IMR-90 (cell line): ENCODE measurements at regions not wholly inside any gene's neighbourhood (a gene's known extent, or its start where the extent isn't known, plus 50 kb on each side); places are given as distances from the start of the nearest gene placed in this dataset.

Source experiments
- ATAC-seq: fragments of 200-7000 bp; cut with Tn5 transposase; 2 replicates; pipeline ENCODE4 v1.9.1; 2020; ENCODE audit warnings: low read depth, mild to moderate bottlenecking, moderate library complexity
- BruUV-seq: library from RNA; stranded (reverse); fragments of 400-500 nt; replicated peaks from 2 replicates; lab custom pipeline; 2021; lab: Mats Ljungman, UMichigan
- CTCF ChIA-PET: fragments of 300-600 bp; formaldehyde crosslinking; extraction: SDS; loops from one replicate; lab custom pipeline; 2021; ENCODE audit warnings: antibody characterized with exemption; lab: Yijun Ruan, JAX
- POLR2A ChIA-PET: fragments of 300-600 bp; sonication (Branson Sonifier 250); formaldehyde crosslinking; loops from one replicate; lab custom pipeline; 2022; ENCODE audit warnings: antibody characterized with exemption; ENCODE audit not compliant: unreplicated experiment; lab: Charles Lee
- DNase-seq: peaks from one replicate; pipeline ENCODE4 v3.0.0; 2013
- H2AFZ ChIP-seq: replicated peaks from 2 replicates; pipeline ENCODE3; 2013; ENCODE audit warnings: low read length, mild to moderate bottlenecking; ENCODE audit not compliant: poor library complexity
- H2AK5ac ChIP-seq: 2 replicates; pipeline ENCODE4 v1.6.1; 2013; ENCODE audit warnings: low read depth, low read length, inconsistent platforms
- H2AK9ac ChIP-seq: replicated peaks from 2 replicates; pipeline ENCODE3; 2013; ENCODE audit warnings: mild to moderate bottlenecking, low read depth, low read length, moderate library complexity; ENCODE audit not compliant: poor library complexity
- H2BK120ac ChIP-seq: 2 replicates; pipeline ENCODE4 v1.6.1; 2013; ENCODE audit warnings: low read depth, low read length, inconsistent platforms
- H2BK15ac ChIP-seq: 3 replicates; pipeline ENCODE4 v1.6.1; 2013; ENCODE audit warnings: low read depth, low read length, inconsistent platforms
- H2BK20ac ChIP-seq: 2 replicates; pipeline ENCODE4 v1.6.1; 2013; ENCODE audit warnings: low read depth, mild to moderate bottlenecking, inconsistent platforms, low read length, moderate library complexity
- H2BK5ac ChIP-seq: 2 replicates; pipeline ENCODE4 v1.6.1; 2013; ENCODE audit warnings: mild to moderate bottlenecking, low read depth, low read length, inconsistent platforms; ENCODE audit not compliant: poor library complexity, severe bottlenecking
- H3K14ac ChIP-seq: replicated peaks from 2 replicates; pipeline ENCODE4 v1.6.1; 2013; ENCODE audit warnings: low read depth, low read length, inconsistent platforms
- H3K18ac ChIP-seq: 2 replicates; pipeline ENCODE4 v1.6.1; 2013; ENCODE audit warnings: low read depth, low read length, control low read depth
- H3K23ac ChIP-seq: 2 replicates; pipeline ENCODE4 v1.6.1; 2013; ENCODE audit warnings: low read depth, low read length, inconsistent platforms
- H3K27ac ChIP-seq: 2 replicates; pipeline ENCODE4 v1.5.1; 2013; ENCODE audit warnings: mild to moderate bottlenecking, control low read depth, low read length; ENCODE audit not compliant: insufficient read depth
- H3K27me3 ChIP-seq: 2 replicates; pipeline ENCODE4 v1.6.1; 2013; ENCODE audit warnings: low read length; ENCODE audit not compliant: control insufficient read depth, insufficient read depth
- H3K36me3 ChIP-seq: 2 replicates; pipeline ENCODE4 v1.6.1; 2013; ENCODE audit warnings: low read length, mixed read lengths; ENCODE audit not compliant: control insufficient read depth, insufficient read depth
- H3K4ac ChIP-seq: 2 replicates; pipeline ENCODE4 v1.6.1; 2013; ENCODE audit warnings: low read depth, low read length, inconsistent platforms
- H3K4me1 ChIP-seq: 2 replicates; pipeline ENCODE4 v1.6.1; 2013; ENCODE audit warnings: low read length, mixed read lengths; ENCODE audit not compliant: control insufficient read depth, insufficient read depth
- H3K4me2 ChIP-seq: 2 replicates; pipeline ENCODE4 v1.6.1; 2013; ENCODE audit warnings: low read depth, mild to moderate bottlenecking, control low read depth, low read length, moderate library complexity
- H3K4me3 ChIP-seq: 2 replicates; pipeline ENCODE4 v1.5.1; 2013; ENCODE audit warnings: low read depth, mild to moderate bottlenecking, control low read depth, low read length, moderate library complexity; ENCODE audit not compliant: insufficient read depth
- H3K56ac ChIP-seq: 2 replicates; pipeline ENCODE4 v1.6.1; 2013; ENCODE audit warnings: low read length, inconsistent platforms; ENCODE audit not compliant: insufficient read depth; ENCODE audit errors: extremely low read depth
- H3K79me1 ChIP-seq, 2 experiments: 2 replicates each; pipeline ENCODE4 v1.6.1; 2013; ENCODE audit warnings: low read length in 2 of 2, inconsistent platforms in 1 of 2, low read depth in 1 of 2
- H3K9ac ChIP-seq: 2 replicates; pipeline ENCODE4 v1.6.1; 2013; ENCODE audit warnings: low read depth, low read length, control low read depth
- H3K9me1 ChIP-seq: 2 replicates; pipeline ENCODE4 v1.6.1; 2013; ENCODE audit warnings: low read length, inconsistent platforms; ENCODE audit not compliant: insufficient read depth
- H3K9me3 ChIP-seq: 2 replicates; pipeline ENCODE4 v1.6.1; 2013; ENCODE audit warnings: low read length; ENCODE audit not compliant: control insufficient read depth, insufficient read depth
- H4K20me1 ChIP-seq: 2 replicates; pipeline ENCODE4 v1.6.1; 2013; ENCODE audit warnings: low read length, inconsistent platforms; ENCODE audit not compliant: insufficient read depth
- H4K5ac ChIP-seq: 2 replicates; pipeline ENCODE4 v1.6.1; 2013; ENCODE audit warnings: mild to moderate bottlenecking, low read depth, low read length, control low read depth
- H4K8ac ChIP-seq, 2 experiments: 2 replicates each; pipeline ENCODE4 v1.6.1; 2013; ENCODE audit warnings: low read depth in 2 of 2, low read length in 2 of 2, control low read depth in 1 of 2, inconsistent platforms in 1 of 2
- H4K91ac ChIP-seq: 2 replicates; pipeline ENCODE4 v1.6.1; 2013; ENCODE audit warnings: low read depth, low read length, inconsistent platforms; ENCODE audit not compliant: insufficient read depth
- BHLHE40 ChIP-seq: fragments of 150-350 bp; IDR thresholded peaks from 2 replicates; pipeline ENCODE4 v1.6.1; 2016; ENCODE audit warnings: mild to moderate bottlenecking, low read depth, low read length
- CEBPB ChIP-seq: IDR thresholded peaks from 2 replicates; pipeline ENCODE4 v1.6.1; 2012; ENCODE audit warnings: low read depth, low read length, improper control_type of control experiment
- CHD1 ChIP-seq: IDR thresholded peaks from 2 replicates; pipeline ENCODE4 v1.6.1; 2012; ENCODE audit warnings: low read depth, low read length, improper control_type of control experiment
- FOS ChIP-seq: fragments of 150-350 bp; IDR thresholded peaks from 2 replicates; pipeline ENCODE4 v1.6.1; 2016; ENCODE audit warnings: low read depth, low read length
- MAFK ChIP-seq: IDR thresholded peaks from 2 replicates; pipeline ENCODE4 v1.6.1; 2012; ENCODE audit warnings: low read depth, low read length, improper control_type of control experiment
- MAZ ChIP-seq: IDR thresholded peaks from 2 replicates; pipeline ENCODE4 v1.6.1; 2012; ENCODE audit warnings: low read depth, mild to moderate bottlenecking, low read length, improper control_type of control experiment, moderate library complexity, borderline replicate concordance
- MXI1 ChIP-seq: IDR thresholded peaks from 2 replicates; pipeline ENCODE4 v1.6.1; 2012; ENCODE audit warnings: low read depth, mild to moderate bottlenecking, low read length, moderate library complexity, borderline replicate concordance
- NFE2L2 ChIP-seq: fragments of 150-350 bp; IDR thresholded peaks from 2 replicates; pipeline ENCODE4 v1.6.1; 2016; ENCODE audit warnings: low read depth, mild to moderate bottlenecking, low read length
- POLR2A ChIP-seq: IDR thresholded peaks from 2 replicates; pipeline ENCODE4 v1.6.1; 2012; ENCODE audit warnings: mild to moderate bottlenecking, low read depth, low read length
- RAD21 ChIP-seq: IDR thresholded peaks from 2 replicates; pipeline ENCODE4 v1.6.1; 2012; ENCODE audit warnings: low read length, improper control_type of control experiment
- RCOR1 ChIP-seq: IDR thresholded peaks from 2 replicates; pipeline ENCODE4 v1.6.1; 2012; ENCODE audit warnings: mild to moderate bottlenecking, low read length, improper control_type of control experiment; ENCODE audit not compliant: insufficient replicate concordance
- RFX5 ChIP-seq: IDR thresholded peaks from 2 replicates; pipeline ENCODE4 v1.8.0; 2012; ENCODE audit warnings: low read depth, mild to moderate bottlenecking, low read length, moderate library complexity
- SMC3 ChIP-seq: fragments of 150-350 bp; IDR thresholded peaks from 2 replicates; pipeline ENCODE4 v1.6.1; 2016; ENCODE audit warnings: low read depth, mild to moderate bottlenecking, antibody characterized with exemption, low read length, moderate library complexity
- WGBS, 2 experiments: methylation state at CpG; one replicate each; pipeline versions ENCODE4 v1.1.5 to v1.1.7; 2013; ENCODE audit warnings: missing lambda C conversion rate in 2 of 2; ENCODE audit not compliant: insufficient read length in 1 of 2; ENCODE audit errors: extremely low coverage in 2 of 2; 5-methylcytosine and 5-hydroxymethylcytosine counted together
- dilution Hi-C: fragments of 300-500 bp; cut with HindIII; formaldehyde crosslinking; loops from one replicate; pipeline ENCODE4 v1.14.3; 2018; ENCODE audit warnings: low sequenced_read_pairs; ENCODE audit not compliant: unreplicated experiment
- in situ Hi-C: fragments of 300-500 bp; cut with MboI; formaldehyde crosslinking; loops from 3 replicates; pipeline ENCODE4 v1.14.3; 2019; ENCODE audit warnings: low sequenced_read_pairs, inconsistent platforms, mixed read lengths
- intact Hi-C: fragments of 100-400 bp; cut with micrococcal nuclease; formaldehyde crosslinking; loops from 2 replicates; pipeline ENCODE4 v1.10.0; 2022
- TF ChIP-seq, protein P1 (sequence below): fragments of 150-350 bp; IDR thresholded peaks from 2 replicates; pipeline ENCODE4 v1.6.1; 2016; ENCODE audit warnings: low read depth, mild to moderate bottlenecking, low read length, moderate library complexity, borderline replicate concordance
- TF ChIP-seq, protein P2 (sequence below): conservative IDR thresholded peaks from 2 replicates; pipeline ENCODE4 v1.5.1; 2012; ENCODE audit warnings: mild to moderate bottlenecking, low read depth, low read length, improper control_type of control experiment

DNA sequence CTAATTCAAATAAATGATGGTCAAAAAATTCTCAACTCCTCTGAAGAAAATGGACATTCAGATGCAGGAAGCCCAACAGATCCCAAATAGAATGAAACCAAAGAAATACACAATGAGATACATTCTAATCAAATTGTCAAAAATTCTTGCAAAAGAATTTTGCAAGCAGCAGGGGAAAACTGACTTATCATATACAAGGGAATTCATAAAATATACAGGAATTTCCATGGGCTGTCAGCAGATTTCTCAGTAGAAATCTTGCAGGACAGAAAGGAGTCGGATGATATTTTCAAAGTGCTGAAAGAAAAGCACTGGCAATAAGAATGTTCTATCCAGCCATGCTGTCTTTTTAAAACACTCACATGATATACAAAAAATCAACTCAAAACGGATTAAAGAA lies 194.6 kb upstream of the ZC3H12C start:
- POLR2A ChIA-PET = no interaction called here
- dilution Hi-C loops (no loop called here), intact Hi-C loops (no loop called here), in situ Hi-C loops (no loop called here)
- no peak overlapping the region for H2BK120ac ChIP-seq
- no peak overlapping the region for H2AK9ac ChIP-seq
- no peaks in the 10 kb centered on the region for H4K20me1 ChIP-seq
- no peak overlapping the region for H2AFZ ChIP-seq
- H2BK20ac ChIP-seq = no peak overlapping the region
- H2BK5ac ChIP-seq = no peak overlapping the region
- H3K14ac ChIP-seq = no peak overlapping the region
- H3K4me3 ChIP-seq = no peak overlapping the region
- H3K27me3 ChIP-seq = peaks cover 2% of the 10 kb centered on the region; the same call in 1 of the 2 replicates
- no peaks in the 10 kb centered on the region for H3K79me1 ChIP-seq
- no peak overlapping the region for H2BK15ac ChIP-seq
- no peak overlapping the region for H4K91ac ChIP-seq
- H3K56ac ChIP-seq = no peak overlapping the region
- TF ChIP-seq POLR2A (no peak), BHLHE40 (no peak), NFE2L2 (no peak), RCOR1 (no peak), MAFK (no peak), RFX5 (no peak), MXI1 (no peak), MAZ (no peak), RAD21 (no peak), CHD1 (no peak), SMC3 (no peak), CEBPB (no peak), FOS (no peak)
- TF ChIP-seq, protein P1, sequence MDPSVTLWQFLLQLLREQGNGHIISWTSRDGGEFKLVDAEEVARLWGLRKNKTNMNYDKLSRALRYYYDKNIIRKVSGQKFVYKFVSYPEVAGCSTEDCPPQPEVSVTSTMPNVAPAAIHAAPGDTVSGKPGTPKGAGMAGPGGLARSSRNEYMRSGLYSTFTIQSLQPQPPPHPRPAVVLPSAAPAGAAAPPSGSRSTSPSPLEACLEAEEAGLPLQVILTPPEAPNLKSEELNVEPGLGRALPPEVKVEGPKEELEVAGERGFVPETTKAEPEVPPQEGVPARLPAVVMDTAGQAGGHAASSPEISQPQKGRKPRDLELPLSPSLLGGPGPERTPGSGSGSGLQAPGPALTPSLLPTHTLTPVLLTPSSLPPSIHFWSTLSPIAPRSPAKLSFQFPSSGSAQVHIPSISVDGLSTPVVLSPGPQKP = no peak
- TF ChIP-seq, protein P2, sequence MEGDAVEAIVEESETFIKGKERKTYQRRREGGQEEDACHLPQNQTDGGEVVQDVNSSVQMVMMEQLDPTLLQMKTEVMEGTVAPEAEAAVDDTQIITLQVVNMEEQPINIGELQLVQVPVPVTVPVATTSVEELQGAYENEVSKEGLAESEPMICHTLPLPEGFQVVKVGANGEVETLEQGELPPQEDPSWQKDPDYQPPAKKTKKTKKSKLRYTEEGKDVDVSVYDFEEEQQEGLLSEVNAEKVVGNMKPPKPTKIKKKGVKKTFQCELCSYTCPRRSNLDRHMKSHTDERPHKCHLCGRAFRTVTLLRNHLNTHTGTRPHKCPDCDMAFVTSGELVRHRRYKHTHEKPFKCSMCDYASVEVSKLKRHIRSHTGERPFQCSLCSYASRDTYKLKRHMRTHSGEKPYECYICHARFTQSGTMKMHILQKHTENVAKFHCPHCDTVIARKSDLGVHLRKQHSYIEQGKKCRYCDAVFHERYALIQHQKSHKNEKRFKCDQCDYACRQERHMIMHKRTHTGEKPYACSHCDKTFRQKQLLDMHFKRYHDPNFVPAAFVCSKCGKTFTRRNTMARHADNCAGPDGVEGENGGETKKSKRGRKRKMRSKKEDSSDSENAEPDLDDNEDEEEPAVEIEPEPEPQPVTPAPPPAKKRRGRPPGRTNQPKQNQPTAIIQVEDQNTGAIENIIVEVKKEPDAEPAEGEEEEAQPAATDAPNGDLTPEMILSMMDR = no peak
- no peak overlapping the region for H4K5ac ChIP-seq
- CTCF ChIA-PET = no interaction called here
- no TSS peak for BruUV-seq
- no peak for ATAC-seq
- H4K8ac ChIP-seq = no peak overlapping the region
- no peak overlapping the region for H3K4ac ChIP-seq
- H3K4me1 ChIP-seq = no peaks in the 10 kb centered on the region
- H3K27ac ChIP-seq = no peak overlapping the region
- no peak for DNase-seq
- no peak overlapping the region for H3K4me2 ChIP-seq
- no peak overlapping the region for H3K9ac ChIP-seq
- no peaks in the 10 kb centered on the region for H3K9me1 ChIP-seq
- H3K23ac ChIP-seq = no peak overlapping the region
- WGBS, 2 experiments = 67% methylated on average over 1 of the region's 2 CpGs; no CpG with 5 or more reads in 1 of the 2 experiments
- H3K9me3 ChIP-seq = no peaks in the 10 kb centered on the region; the same call in none of the 2 replicates
- no peak overlapping the region for H2AK5ac ChIP-seq
- H3K36me3 ChIP-seq = no peaks in the 10 kb centered on the region
- no peak overlapping the region for H3K18ac ChIP-seq
